ENCODE measurements at regions not wholly inside any gene's neighbourhood (a gene's known extent, or its start where the extent isn't known, plus 50 kb on each side); places are given as distances from the start of the nearest gene placed in this dataset.
"Not testable (repeated sequence)": the region's sequence is repeated elsewhere in the genome, so short reads cannot be mapped to it uniquely, and the experiment has no call there.

DNA sequence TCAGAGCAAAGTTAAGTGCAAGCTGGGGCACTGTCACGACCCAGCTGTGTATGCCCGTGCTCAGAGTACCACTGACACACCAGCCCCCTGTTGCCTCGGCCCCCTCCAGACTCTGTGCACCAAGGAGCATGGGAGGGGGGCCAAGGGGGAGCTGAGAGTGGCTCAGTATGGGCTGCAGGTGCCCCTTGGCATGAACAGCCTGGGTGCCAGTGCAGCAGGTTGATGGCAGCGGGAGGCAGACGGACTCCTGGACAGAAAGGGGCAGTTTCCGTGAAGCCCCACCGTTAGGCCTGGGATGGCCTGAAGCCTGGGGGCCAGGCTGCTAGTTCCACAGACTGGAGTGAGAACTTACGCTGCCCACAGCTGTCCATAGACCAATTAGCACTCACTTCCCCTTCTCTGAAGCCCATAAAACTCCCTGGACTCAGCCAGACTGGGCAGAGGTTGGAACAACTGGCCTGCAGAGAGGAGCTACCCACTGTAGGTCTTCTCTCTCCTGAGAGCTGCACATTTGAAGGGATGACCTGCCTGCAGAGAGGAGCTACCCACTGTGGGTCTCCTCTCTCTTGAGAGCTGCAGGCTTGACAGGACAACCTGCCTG, 182.8 kb downstream of the DEPDC1B start:
- DNase-seq (ENCODE audit: low spot score) = no peak

DNA sequence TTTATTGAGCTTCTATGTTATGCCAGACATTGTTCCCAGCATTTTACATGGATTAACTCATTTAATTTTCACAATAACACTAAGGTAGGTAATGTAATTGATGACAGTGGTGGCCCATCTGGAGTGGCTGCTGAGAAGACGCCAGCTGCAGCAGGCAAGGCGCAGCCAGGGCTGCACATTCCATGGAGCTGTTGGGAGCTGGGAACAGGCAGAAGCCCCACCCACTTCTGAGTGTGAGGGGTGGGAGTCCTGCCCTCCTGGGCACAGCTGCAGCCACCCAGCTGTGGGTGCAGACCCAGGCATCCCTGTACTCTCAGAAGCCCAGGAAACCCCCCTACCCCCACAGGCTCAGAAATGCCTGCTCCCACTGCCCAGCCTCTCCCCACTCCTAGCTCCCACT, 183.3 kb downstream of the DEPDC1B start:
- no peak for DNase-seq (ENCODE audit: low spot score)

DNA sequence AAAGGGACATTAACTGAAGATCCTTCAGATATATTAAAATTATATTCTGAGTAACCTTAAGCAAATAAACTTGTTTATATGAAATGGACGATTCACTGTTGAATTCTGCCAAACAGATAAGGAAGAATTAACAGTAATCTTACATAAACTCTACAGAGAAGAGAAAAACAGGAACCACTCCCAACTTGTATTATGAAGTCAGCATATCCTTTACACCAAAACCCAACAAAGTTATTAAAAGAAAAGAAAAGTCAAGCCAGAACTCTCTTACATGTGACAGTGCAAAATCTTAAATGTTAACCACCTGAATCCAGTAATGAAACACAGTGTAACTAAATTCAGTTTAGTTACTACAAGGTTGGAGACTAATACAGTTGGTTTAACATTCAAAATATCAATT, 185.8 kb downstream of the DEPDC1B start:
- no peak for DNase-seq (ENCODE audit: low spot score)

DNA sequence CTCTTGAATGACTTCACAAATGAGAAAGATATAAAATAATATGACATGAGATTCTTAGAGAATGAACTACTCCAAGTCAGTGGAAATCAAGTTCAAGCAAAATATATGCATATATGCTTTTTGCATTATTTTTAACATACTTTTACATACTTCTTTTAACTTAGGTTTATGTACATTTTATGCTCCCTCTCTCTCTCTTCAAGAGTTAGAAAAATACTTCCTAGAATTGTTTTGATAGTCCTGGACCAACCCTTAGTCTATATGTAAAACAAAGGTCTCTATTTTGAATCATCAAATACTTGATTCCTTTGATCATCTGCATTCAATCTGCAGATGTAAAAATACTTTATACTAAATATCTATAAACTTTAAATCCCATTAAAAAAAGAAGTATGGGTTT, 187.8 kb downstream of the DEPDC1B start:
- no peak for DNase-seq (ENCODE audit: low spot score)

DNA sequence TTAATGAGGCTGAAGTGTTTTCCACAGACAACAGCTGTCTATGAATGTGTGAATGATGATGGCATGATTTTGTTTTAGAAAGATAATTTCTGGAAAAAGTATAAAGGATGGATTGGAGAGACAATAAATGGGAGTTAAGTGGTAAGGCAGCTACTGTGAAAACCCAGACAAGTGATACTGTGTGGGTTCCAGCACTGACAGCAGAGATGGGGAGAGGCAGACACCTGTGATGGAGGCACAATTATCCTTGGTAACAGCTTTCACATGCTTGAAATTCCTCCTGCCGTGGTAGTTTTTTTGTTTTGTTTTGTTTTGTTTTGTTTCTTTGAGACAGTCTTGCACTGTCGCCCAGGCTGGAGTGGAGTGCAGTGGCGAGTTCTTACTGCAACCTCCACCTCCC, 189.3 kb downstream of the DEPDC1B start:
- DNase-seq (ENCODE audit: low spot score) = no peak

DNA sequence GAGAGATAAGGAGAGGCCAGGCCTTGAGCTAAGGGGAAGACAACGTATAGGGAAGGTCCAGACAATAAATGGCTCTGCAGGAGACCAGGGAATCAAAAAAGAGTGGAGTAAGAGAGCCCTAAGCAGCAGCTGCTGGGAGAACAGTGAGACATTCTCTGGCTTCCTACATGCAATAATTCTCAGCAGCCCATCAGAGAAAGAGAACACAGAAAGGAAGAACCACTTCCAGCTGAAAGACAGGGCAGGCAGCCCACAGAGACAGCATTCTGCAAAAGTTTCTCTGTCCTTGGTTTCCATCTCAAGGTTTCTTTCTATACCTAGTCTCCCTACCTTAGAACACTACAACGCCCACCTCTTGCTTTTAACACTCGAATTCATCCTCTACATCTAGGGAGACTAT, 189.9 kb downstream of the DEPDC1B start:
- no peak for DNase-seq (ENCODE audit: low spot score)

DNA sequence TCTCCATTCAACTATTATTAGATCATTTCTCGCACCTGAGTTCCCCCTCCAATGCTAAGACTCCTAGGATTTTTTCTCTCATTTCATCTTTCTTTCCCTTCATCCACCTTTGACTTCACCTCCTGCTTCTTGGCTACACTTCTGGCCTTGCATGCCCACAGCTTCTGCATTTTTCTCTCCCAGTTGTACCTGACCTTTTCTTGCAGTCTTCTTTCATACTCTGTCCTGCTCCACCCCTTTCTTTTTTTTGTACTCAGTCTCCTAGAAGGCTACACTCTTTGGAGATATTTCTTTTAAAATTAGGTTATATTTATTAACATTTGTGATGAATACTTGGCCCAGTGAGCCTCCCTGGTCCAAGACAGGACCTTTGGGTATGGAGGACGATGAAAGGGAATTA, 190.4 kb downstream of the DEPDC1B start:
- no peak for DNase-seq (ENCODE audit: low spot score)

DNA sequence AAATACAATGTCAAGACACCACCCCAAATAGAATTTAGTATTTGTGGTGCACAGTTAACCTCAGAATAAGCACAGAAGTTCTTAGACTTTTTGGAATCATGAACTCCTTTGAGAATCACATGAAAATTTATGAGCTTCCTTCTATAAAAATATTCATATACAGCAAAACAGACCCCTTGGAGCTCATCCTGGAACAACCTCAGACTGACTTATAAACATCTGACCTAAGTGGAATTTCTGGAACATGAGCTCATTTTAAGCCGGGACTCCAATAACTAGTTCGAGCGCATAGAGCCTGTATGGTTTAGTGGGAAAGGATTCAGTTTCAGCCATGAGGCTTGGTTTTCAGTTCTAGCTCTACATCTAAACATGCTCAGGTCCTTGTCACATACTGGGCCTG, 192.3 kb downstream of the DEPDC1B start:
- DNase-seq (ENCODE audit: low spot score) = no peak

DNA sequence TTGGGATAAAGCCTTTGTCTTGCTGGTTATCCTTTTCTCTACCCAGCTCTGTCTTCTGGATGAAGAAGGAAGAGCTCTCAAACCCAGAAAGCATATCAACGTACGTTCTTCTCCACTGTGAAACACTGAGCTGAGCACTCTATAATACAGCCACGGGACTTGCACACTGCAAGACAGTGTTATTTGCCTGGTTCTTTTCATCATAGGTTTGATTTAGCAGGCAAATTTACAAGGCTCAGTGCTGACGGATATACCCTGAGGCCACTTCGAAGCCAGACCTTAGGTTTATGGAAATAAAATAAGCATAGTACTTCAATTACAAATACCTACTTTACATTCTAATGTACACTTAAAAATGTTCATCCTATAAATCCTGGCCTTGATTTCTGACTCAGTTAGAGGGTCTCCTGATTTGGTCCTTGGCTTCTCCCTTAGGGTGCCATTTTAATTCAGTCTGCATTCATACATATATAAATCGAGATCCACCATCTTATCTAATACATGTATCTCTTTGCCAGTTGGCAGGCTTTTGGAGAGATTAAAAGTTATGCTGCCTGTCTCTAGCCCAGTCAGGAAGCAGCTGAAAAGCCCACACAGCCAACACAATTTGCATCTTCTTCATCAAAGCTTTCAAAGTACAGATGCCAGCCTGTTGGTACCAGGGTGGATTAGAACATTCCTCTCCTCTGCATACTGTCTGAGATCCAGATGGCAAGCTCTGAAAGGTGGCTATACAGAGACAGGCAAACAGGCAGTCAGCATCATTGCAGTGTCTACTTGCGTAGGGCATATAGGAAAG, 194.4 kb downstream of the DEPDC1B start:
- DNase-seq (ENCODE audit: low spot score) = no peak

DNA sequence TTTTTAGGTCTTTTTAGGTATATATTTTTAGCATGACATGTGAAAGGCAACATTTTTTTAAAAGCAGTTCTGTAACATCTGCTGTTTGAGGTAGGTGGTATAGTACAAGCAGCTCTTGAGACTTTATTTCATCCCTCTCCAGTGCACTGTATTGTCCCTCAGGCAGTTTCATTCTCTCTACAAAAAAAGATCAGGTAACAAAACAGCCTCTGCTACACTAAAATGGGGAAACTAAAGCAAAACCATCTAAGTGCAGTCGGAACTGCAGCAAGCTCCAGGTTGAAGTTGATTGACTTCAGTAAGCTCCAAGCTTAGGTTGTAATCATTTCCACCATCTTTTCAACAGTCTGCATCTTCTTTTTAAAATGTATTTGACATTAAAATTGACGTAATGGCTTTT, 195.6 kb downstream of the DEPDC1B start:
- no peak for DNase-seq (ENCODE audit: low spot score)

DNA sequence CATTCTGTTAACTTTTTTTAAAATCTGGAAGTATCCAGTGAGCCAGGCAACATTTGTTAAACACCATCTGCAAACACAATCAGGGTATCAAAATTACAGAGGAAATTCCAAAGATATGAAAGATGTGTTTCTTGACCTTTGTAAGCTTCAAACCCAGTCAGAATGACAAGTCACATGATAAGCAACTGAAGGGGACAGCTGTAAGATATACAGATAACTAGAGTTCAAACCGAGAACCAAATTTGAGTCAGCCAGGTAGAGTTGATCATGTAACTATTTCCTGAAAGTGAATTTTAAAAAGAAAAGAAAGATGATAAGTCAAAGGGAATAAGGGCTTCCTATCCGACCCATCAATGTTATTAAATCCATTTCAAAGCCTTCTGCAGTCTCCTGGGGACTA, 196.2 kb downstream of the DEPDC1B start:
- peak; percentile 1 for DNase-seq (ENCODE audit: low spot score)

DNA sequence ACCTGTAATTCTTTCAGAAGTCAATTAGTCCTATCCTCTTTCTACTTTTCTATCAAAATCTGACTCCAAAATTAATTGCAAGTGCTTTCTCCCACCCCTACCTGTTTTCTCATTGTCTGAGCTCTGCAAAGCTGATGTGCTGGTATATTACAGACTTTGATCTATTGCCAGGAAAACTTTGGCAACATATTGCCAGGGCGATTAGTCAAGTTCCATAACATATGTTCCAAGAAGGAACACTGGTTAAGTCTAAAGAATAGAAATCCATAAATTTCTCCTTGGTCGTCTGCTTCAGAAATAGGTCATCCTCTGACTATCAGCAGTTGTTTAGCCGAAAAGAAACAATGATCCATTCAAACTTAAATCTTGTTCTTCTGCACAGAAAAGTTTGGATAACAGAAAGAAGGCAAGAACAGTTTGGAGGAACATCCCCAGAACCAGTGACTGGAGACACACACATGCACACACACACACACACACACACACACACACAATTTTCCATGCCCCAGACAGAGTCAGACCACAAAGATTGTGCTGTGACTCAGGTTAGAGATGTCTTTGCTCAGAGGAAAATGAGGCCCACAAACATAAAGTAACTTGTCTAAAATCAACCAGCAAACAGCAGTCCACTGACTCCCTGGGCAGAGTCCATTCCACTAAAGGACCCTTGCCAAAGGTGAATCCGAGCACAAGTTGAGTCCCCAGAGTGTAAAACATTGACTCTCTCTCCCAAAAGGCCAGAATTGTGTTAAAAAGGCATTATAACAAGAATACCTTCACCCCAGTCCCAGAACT, 202.1 kb downstream of the DEPDC1B start:
- DNase-seq (ENCODE audit: low spot score) = no peak

DNA sequence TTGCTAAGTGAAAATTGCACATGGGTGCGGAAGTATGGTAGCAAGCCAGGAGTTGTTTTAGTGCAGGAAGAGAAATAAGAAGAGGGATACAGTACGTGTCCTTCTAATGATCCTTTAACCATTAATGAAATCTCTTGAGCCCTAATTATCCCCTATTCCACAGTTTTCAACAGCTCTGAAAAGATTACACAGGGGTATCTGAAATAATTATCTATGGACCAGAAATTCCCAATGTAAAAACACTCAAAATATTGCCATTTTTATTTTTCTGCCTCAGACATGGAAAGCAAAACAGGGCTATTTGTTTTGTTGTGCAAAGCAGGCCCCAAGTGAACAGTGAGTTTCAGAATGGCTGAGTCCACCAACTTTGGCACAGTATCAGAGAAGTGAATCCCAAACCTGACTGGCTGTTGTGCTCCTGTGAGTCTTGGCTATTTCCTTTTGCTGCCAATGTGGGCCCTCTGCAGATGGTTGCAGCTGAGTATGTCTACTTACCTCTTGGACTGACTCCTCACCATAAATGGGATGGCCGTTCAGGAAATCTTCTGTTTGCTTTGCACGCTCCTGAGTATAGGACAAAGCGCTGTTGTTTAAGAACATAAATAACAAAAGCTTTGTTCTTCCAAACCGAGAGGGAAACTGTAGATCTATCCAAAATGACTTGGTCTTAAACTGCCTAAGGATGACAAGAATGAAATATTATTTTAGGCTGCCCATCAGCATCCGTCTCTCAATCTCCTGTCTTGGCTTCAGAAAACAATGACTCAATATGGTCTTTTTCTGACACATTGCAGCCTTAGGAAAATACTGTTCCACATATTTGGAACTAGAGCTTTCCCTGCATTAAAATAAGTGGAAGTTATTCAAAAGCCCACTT, 204.1 kb downstream of the DEPDC1B start:
- no peak for DNase-seq (ENCODE audit: low spot score)

DNA sequence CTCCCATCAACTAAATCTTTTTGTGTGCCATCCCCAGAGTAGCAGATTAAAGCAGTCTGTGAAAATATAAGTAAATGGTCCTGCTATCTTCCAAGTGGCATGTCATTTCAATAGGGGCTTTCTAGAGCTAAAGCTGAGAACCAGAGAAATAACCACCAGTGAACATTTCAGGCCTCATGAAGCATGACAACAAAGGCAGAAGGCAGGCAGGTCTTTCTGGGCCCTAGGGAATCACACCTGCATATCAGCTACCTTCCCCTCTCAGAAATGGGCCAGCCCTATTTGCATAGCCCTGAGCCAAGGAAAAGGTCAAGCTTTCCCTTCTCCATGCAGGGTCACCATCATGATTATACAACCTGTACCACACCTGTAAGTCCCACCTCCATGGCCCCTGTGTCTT, 205.3 kb downstream of the DEPDC1B start:
- DNase-seq (ENCODE audit: low spot score) = no peak

DNA sequence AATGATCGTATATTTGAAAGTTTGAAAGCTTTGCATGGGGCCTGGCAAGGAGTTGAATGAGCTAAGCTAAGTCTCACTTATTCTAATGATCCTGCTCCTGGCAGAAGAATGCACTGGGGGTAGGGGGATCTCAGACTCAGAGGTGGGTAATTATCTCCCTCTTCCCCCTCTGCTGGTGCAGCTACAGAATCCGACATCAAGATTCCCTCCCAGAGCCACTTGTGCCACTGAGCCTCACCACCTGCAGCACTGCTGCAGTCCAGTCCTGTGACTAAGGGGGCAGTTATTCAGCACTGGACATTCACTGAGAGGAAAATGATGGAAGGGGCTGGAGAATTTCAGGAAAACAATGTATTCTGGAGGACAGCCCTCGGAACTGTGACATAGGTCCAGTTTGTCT, 205.8 kb downstream of the DEPDC1B start:
- no peak for DNase-seq (ENCODE audit: low spot score)

DNA sequence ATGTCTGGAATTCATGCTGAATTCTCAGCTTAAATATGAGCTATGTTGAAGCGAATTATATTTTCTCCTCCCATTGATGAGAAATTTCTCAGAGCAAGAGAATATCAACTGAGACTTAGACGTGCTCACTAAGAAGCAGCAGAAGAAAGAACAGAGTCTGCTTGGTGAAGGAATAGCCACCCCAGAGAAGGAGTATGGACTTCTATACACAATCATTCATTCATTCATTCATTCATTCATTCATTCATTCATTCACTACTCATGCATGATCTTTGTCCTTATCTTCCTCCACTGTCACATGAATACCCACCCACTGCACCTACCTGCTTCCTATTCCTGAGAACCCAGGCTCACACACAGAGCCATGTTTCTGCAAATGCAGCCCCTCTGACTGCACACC, 206.6 kb downstream of the DEPDC1B start:
- no peak for DNase-seq (ENCODE audit: low spot score)

DNA sequence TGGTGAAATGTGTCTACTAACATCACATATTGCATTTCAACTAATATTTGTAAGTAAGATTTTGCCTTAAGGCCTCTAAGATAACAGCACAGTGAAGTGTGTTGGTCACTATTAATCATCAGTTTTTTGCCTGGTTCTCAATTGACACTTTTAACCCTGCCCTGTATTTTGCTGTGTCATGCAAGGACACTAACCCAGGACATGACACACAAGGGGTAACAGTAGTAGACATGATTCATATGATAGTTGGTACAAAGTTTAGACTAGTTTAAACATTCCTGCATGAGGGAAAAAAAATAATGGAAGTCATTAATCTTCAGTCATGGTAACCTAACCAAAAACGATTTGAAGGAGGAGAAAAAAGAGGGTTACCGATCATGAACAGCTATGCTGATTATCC, 207.0 kb downstream of the DEPDC1B start:
- no peak for DNase-seq (ENCODE audit: low spot score)

DNA sequence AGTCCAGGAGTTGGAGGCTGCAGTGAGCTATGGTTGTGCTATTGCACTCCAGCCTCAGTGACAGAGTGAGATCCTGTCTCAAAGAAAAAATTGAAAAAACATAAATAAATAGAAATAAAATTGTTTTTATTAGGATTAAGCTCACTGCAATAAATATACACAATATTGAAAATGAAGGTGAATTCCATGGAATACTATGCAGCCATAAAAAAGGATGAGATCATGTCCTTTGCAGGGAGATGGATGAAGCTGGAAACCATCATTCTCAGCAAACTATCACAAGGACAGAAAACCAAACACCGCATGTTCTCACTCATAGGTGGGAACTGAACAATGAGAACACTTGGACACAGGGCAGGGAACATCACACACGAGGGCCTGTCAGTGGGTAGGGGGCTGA, 207.6 kb downstream of the DEPDC1B start:
- not testable (repeated sequence) for DNase-seq (ENCODE audit: low spot score)

DNA sequence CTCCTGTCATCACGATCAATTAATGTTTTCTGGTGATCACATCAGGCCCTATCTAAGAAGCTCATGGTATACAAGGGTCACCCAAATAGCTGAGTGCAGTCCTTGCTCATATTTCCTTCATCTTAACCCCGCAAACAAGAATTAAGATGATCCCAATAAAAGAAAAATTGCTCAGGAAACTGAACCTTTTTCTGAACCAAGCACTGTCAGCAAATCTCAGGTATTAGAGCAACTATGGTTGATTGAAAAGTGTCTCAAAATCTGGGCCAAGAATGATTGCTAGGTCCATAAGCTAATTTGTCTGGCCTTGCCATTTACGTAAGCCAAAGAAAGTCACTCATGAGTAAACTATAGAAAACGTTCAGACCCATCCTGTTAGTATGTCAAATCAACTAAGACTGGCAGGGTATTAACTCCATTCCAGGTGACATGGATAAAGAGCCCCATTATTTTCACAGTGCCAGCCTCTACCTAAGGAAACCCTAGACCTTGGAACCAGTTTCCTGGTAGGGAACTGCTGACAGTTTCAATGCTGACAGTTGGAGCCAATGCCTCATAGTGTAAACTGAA, 209.3 kb downstream of the DEPDC1B start:
- DNase-seq (ENCODE audit: low spot score) = no peak

DNA sequence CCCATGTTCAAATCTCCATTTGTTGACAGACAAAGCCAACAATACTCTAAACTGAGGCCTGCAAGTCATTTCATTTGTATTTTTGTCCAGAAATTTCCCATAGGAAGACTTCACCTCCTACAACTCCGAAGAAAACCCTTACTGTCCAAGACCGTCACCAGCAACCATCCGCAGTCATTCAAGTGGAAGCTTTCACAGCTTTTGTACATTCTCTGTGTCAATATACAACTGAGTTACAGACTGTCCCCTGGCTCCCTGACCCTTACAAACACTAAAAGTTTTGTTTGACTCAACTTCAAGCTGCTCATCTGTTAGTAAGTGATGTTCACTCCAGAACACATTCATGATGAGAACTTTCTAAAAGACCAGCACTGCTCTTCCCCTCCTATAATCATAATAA, 210.1 kb downstream of the DEPDC1B start:
- DNase-seq (ENCODE audit: low spot score) = no peak

DNA sequence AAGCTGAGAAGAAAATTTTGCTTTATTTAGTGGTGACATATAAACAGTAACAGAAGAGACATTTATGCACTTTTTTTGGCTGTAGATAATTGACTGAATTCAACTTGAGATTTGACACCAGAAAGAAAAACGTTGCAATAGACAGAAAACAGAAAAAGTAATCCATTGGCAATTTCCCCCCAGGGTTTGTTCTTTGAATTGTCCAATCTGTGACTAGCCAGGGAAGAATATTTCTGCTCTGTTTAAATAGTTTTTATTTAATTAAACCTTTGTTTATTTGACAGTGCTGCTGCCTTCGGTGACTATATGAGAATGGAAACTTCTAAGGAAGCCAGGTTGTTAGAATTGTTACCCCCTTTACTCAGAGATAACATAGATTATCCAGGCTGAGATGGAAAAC, 210.6 kb downstream of the DEPDC1B start:
- DNase-seq (ENCODE audit: low spot score) = no peak

All from activated CD4-positive, alpha-beta T cell treated with anti-CD3 and anti-CD28 coated beads, Interleukin-2, Interleukin-4, amounts not matched to agents 100 ng/mL and 50 ng/mL, durations not matched to agents 16 hours and 8 hours (primary cell).